Left ventricle myocardium inferior (tissue), 1 donor: ENCODE measurements at regions not wholly inside any gene's neighbourhood (a gene's known extent, or its start where the extent isn't known, plus 50 kb on each side); places are given as distances from the start of the nearest gene placed in this dataset.

Experiments
- DNase-seq: peaks from one replicate; pipeline ENCODE4 v3.0.0-alpha.2; 2020
- H3K27ac ChIP-seq: fragments of 200-600 bp; replicated peaks from 2 replicates; pipeline ENCODE4 v1.8.0; 2021
- H3K27me3 ChIP-seq: fragments of 200-600 bp; 2 replicates; pipeline ENCODE4 v1.8.0; 2021; ENCODE audit warnings: low read depth
- H3K36me3 ChIP-seq: fragments of 200-600 bp; 2 replicates; pipeline ENCODE4 v1.8.0; 2021
- H3K4me1 ChIP-seq: fragments of 200-600 bp; 2 replicates; pipeline ENCODE4 v1.8.0; 2021
- H3K4me3 ChIP-seq: fragments of 200-600 bp; 2 replicates; pipeline ENCODE4 v1.8.0; 2021; ENCODE audit warnings: mild to moderate bottlenecking, moderate library complexity
- H3K9me3 ChIP-seq: fragments of 200-600 bp; replicated peaks from 2 replicates; pipeline ENCODE4 v1.8.0; 2021
- CTCF ChIP-seq: fragments of 200-600 bp; IDR thresholded peaks from 2 replicates; pipeline ENCODE4 v1.8.0; 2021; ENCODE audit warnings: antibody characterized with exemption, mild to moderate bottlenecking, borderline replicate concordance
- intact Hi-C: fragments of 100-400 bp; cut with micrococcal nuclease; formaldehyde crosslinking; loops from one replicate; pipeline ENCODE4 v1.11.0; 2022
- donor health status: DM: no; HTN: yes; CAD: no; lungs with severe emphysema.

DNA sequence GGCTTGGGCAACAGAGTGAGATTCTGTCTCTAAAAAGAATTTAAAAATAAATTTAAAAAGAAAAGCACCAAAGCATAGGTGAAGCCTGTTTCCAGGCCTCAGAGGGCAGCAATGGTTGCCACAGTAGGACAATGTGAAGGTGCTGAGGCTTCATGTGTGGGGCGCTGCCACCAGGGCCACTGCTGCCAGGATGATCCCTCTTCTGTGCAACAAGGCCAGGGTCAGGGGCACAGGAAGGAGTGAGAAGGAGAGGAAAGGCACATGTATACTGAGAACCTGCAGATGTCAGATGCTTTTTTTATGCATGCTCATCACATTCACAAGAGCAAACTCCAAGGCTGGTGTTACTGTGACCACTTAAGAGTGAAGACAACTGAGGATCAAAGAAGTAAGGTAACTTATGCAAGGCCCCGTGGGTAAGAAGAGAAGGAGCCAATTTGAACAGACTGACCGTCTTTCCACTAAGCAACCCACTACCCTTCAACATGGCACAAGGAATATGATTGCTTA lies 79.7 kb upstream of the ACKR3 start:
- H3K27me3 ChIP-seq: no peaks in the 10 kb centered on the region
- no peaks in the 10 kb centered on the region for H3K4me1 ChIP-seq
- H3K27ac ChIP-seq: no peak overlapping the region
- intact Hi-C loops: no loop called here
- no peak for TF ChIP-seq CTCF
- DNase-seq: no peak
- H3K9me3 ChIP-seq: no peaks in the 10 kb centered on the region
- H3K4me3 ChIP-seq: no peak overlapping the region
- no peaks in the 10 kb centered on the region for H3K36me3 ChIP-seq

GRCh38 chr2:236496340-236496739 lies 73.3 kb upstream of the ACKR3 start:
- Histone ChIP-seq H3K4me1 (no peaks in the 10 kb centered on the region), H3K27ac (no peak overlapping the region), H3K9me3 (no peaks in the 10 kb centered on the region), H3K4me3 (no peak overlapping the region), H3K27me3 (no peaks in the 10 kb centered on the region), H3K36me3 (no peaks in the 10 kb centered on the region)
- DNase-seq: no peak
- intact Hi-C loops: no loop called here
- TF ChIP-seq CTCF: no peak

DNA sequence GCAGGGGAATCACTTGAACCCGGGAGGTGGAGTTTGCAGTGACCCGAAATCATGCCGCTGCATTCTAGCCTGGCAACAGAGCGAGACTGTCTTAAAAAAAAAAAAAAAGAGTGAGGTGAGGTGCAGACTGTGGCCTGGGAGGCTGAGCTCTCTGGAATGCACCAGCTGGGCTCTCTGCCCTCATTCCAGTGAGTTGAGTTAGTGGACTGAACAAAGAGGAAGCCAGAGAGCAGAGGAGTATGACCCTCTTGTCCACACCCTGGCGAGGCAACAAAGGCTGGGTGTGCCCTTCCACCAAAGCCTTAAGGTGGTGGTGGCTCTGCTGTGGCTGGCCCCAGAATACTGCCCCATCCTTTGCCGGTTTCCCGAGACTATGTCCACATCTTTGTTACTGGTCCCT lies 71.3 kb upstream of the ACKR3 start:
- intact Hi-C loops: no loop called here

DNA sequence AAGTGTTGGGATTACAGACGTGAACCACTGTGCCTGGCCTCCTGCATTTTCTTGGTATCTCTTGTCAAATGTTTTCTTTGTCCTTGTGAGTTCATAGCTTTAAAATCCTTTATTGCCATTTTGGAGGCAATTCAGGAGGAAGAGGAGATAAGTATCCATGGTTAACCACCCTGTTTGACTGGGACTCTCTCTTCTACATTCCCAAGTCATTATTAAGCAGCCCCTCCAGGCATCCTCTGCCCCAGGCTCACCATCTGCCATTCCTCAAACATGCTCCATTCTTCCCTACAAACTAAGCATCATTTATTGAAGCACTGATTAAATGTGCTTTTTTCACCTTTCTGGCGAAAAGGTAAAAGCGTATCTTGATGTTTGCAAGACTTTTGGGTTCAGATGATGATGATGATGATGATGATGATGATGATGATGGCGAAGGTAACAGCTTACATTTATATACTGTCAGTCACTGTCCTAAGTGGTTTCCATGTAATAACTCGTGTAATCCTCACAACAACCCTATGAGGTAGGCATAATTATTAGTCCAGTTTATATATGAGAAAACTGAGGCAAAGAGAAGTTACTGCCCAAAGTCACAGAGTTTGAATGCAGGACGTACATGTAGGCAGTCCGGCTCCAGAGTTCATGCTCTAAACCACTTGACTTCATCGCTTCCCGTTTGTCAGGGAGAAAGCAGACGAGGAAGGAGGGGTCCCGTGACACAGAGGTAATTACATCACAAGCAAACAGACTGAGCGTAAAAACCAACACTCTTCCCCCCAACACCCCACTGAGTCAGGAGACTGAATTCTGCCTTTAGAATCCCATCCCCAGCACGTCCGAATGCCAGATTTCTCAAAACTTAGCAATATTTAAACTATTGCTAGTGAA lies 69.7 kb upstream of the ACKR3 start:
- no peak for DNase-seq
- TF ChIP-seq CTCF: no peak
- no peak overlapping the region for H3K4me3 ChIP-seq
- H3K27me3 ChIP-seq: no peaks in the 10 kb centered on the region
- no peak overlapping the region for H3K27ac ChIP-seq
- intact Hi-C loops: no loop called here
- H3K9me3 ChIP-seq: no peaks in the 10 kb centered on the region
- H3K4me1 ChIP-seq: no peaks in the 10 kb centered on the region
- H3K36me3 ChIP-seq: no peaks in the 10 kb centered on the region

More for the DNA sequence above, 71.3 kb upstream of the ACKR3 start:
- H3K27me3 ChIP-seq: no peaks in the 10 kb centered on the region
- H3K27ac ChIP-seq: no peak overlapping the region
- H3K4me1 ChIP-seq: no peaks in the 10 kb centered on the region
- TF ChIP-seq CTCF: no peak
- peak; percentile 25 for DNase-seq
- H3K9me3 ChIP-seq: no peaks in the 10 kb centered on the region
- no peaks in the 10 kb centered on the region for H3K36me3 ChIP-seq
- no peak overlapping the region for H3K4me3 ChIP-seq

GRCh38 chr2:236501026-236501425 lies 68.6 kb upstream of the ACKR3 start:
- TF ChIP-seq CTCF: no peak
- peaks cover 5% of the 10 kb centered on the region for H3K27me3 ChIP-seq
- H3K27ac ChIP-seq: no peak overlapping the region
- no peak overlapping the region for H3K4me3 ChIP-seq
- no peaks in the 10 kb centered on the region for H3K36me3 ChIP-seq
- intact Hi-C loops: no loop called here
- no peaks in the 10 kb centered on the region for H3K4me1 ChIP-seq
- no peak for DNase-seq
- H3K9me3 ChIP-seq: no peaks in the 10 kb centered on the region
